KOPT-K1 (cell line): ENCODE measurements at regions not wholly inside any gene's neighbourhood (a gene's known extent, or its start where the extent isn't known, plus 50 kb on each side); places are given as distances from the start of the nearest gene placed in this dataset.

ENCODE experiments used
- H3K27ac ChIP-seq: fragments of 200-600 bp; sonication (generic); 2 replicates; pipeline ENCODE4 v1.5.1; 2016; ENCODE audit warnings: antibody characterized with exemption, mild to moderate bottlenecking, low read depth, low read length; ENCODE audit not compliant: poor library complexity, severe bottlenecking
- H3K36me3 ChIP-seq: fragments of 200-600 bp; sonication (generic); 2 replicates; pipeline ENCODE4 v1.5.1; 2017; ENCODE audit warnings: antibody characterized with exemption, mild to moderate bottlenecking, low read length, moderate library complexity; ENCODE audit not compliant: insufficient read depth
- H3K9me3 ChIP-seq: fragments of 200-600 bp; sonication (generic); 2 replicates; pipeline ENCODE4 v1.5.1; 2017; ENCODE audit warnings: antibody characterized with exemption, low read length, mild to moderate bottlenecking; ENCODE audit not compliant: insufficient read depth, poor library complexity, severe bottlenecking

DNA sequence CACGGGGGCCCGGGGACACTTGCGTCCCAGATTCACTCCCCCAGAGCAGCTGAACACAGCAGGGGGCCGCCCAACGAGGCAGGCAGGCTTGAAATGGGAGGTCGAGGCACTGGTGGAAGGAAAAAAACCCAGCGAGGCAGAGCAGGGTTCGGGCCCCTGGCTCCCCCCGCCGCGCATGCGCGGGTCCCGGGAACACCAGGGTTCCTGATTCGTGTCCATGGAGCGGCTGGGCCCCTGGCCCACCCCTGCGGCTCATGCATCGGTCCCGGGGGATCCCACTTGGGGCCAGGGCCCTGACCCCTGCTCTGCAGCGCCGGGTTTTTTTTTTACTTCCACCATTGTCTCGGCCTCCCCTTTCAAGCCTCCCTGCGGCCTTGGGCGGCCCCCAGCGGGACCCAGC lies 321.5 kb downstream of the ALG10 start:
- Histone ChIP-seq H3K9me3 (peaks cover 94% of the 10 kb centered on the region), H3K36me3 (no peaks in the 10 kb centered on the region), H3K27ac (no peak overlapping the region)

GRCh38 chr12:34344851-34345522 lies 322.7 kb downstream of the ALG10 start:
- H3K27ac ChIP-seq, result no peak overlapping the region
- H3K9me3 ChIP-seq, result peaks cover 91% of the 10 kb centered on the region
- H3K36me3 ChIP-seq, result no peaks in the 10 kb centered on the region

GRCh38 chr12:34345801-34346200 lies 323.5 kb downstream of the ALG10 start:
- H3K9me3 ChIP-seq, result peaks cover 91% of the 10 kb centered on the region
- no peak overlapping the region for H3K27ac ChIP-seq
- no peaks in the 10 kb centered on the region for H3K36me3 ChIP-seq

GRCh38 chr12:34346372-34347034 lies 324.2 kb downstream of the ALG10 start:
- H3K27ac ChIP-seq, result no peak overlapping the region
- H3K9me3 ChIP-seq, result peaks cover 93% of the 10 kb centered on the region
- H3K36me3 ChIP-seq, result no peaks in the 10 kb centered on the region

GRCh38 chr12:34347367-34347766 lies 325.1 kb downstream of the ALG10 start:
- Histone ChIP-seq H3K36me3 (no peaks in the 10 kb centered on the region), H3K9me3 (peaks cover 93% of the 10 kb centered on the region), H3K27ac (no peak overlapping the region)

DNA sequence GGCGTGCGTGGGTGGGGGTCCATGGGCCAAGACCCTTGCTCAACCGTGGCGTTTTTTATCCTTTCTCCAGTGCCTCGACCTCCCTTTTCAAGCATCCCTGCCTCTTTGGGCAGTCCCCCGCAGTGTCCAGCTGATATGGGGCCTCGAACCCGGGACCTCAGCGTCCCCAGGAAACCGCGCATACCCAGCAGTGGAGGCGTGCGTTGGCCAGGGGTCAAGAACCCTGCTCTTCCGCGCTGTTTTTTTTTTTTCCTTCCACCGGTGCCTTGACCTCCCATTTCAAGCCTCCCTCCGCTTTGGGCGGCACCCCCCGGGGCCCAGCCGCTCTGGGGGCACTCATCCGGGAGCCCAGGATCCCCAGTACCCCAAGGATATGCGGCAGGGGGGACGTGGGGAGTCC lies 325.8 kb downstream of the ALG10 start:
- Histone ChIP-seq H3K36me3 (no peaks in the 10 kb centered on the region), H3K27ac (no peak overlapping the region), H3K9me3 (peaks cover 94% of the 10 kb centered on the region)

GRCh38 chr12:34348836-34349672 lies 326.8 kb downstream of the ALG10 start:
- no peaks in the 10 kb centered on the region for H3K36me3 ChIP-seq
- no peak overlapping the region for H3K27ac ChIP-seq
- peaks cover 93% of the 10 kb centered on the region for H3K9me3 ChIP-seq

DNA sequence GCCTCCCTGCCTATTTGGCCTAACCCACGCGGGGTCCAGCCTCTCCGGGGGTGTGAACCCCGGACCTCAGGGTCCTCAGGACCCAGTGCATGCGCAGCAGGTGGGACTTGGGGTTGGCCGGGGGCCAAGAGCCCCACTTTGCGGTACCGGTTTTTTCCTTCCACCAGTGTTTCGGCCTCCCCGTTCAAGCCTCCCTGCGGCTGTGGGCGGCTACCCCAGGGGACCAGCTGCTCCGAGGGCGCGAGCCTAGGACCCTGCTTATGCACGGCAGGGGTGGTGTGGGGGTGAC lies 327.3 kb downstream of the ALG10 start:
- no peak overlapping the region for H3K27ac ChIP-seq
- peaks cover 93% of the 10 kb centered on the region for H3K9me3 ChIP-seq

GRCh38 chr12:34350092-34351041 lies 328.1 kb downstream of the ALG10 start:
- peaks cover 93% of the 10 kb centered on the region for H3K9me3 ChIP-seq
- H3K36me3 ChIP-seq, result no peaks in the 10 kb centered on the region
- no peak overlapping the region for H3K27ac ChIP-seq

More for the DNA sequence above, 327.3 kb downstream of the ALG10 start:
- no peaks in the 10 kb centered on the region for H3K36me3 ChIP-seq

DNA sequence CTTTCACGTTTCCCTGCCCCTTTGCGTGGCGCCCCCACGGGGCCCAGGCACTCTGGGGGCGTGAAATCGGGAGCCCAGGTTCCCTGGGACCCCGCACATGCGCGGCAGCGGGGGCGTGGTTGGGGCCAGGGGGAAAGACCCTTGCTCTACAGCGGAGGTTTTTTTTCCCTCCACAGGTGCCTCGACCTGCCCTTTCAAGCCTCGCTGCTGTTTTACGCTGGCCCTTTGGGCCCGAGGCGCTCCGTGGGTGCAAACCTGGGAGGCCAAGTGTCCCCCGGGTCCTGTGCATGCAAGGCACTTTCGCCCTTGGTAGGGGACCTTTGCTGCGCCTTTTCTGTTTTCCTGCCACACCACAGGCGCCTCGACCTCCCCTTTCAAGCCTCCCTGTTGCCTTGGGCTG lies 329.8 kb downstream of the ALG10 start:
- no peaks in the 10 kb centered on the region for H3K36me3 ChIP-seq
- no peak overlapping the region for H3K27ac ChIP-seq
- H3K9me3 ChIP-seq, result peaks cover 95% of the 10 kb centered on the region

GRCh38 chr12:34354239-34355200 lies 332.2 kb downstream of the ALG10 start:
- H3K9me3 ChIP-seq, result peaks cover 94% of the 10 kb centered on the region
- H3K27ac ChIP-seq, result no peak overlapping the region
- no peaks in the 10 kb centered on the region for H3K36me3 ChIP-seq

DNA sequence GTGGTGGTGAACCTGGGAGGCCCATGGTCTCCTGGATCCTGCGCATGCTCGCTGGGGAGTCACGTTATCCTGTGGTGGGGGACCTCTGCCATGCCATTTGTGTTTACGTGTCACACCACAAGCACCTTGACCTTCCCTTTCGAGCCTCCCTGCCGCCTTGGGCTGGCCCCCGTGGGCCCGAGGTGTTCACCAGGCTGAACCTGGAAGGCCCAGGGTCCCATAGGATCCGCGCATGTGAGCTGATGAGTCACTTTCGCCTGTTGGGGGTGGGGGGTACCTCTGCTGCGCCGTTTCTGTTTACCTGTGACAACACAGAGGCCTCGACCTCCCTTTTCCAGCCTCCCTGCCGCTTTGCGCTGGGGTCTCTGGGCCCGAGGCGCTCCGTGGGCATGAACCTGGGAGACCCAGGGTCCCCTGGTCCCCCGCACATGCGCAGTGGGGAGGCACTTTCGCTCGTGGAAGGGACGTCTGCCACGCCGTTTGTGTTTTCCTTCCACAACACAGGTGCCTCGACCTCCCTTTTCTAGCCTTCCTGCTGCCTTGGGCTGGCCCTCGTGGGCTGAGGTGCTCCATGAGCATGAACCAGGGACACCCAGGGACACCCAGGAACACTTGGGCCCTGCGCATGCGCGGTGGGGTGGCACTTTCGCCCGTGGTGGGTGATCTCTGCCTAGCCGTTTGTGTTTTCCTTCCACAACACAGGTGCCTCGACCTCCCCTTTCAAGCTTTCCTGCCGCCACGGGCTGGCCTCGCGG lies 334.1 kb downstream of the ALG10 start:
- no peak overlapping the region for H3K27ac ChIP-seq
- no peaks in the 10 kb centered on the region for H3K36me3 ChIP-seq
- H3K9me3 ChIP-seq, result peaks cover 93% of the 10 kb centered on the region

DNA sequence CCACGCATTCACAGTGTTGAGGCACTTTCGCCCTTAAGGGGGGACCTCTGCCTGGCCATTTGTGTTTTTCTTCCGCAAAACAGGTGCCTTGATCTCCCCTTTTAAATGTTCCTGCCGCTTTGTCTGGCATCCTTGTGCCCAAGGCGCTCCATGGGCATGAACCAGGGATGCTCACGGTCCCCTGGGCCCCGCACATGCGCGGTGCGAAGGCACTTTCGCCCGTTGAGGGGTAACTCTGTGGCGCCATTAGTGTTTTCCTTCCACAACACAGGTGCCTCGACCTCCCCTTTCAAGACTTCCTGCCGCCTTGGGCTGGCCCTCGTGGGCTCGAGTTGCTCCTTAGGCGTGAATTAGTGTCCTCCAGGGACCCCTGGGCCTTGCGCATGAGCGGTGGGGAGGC lies 335.5 kb downstream of the ALG10 start:
- H3K9me3 ChIP-seq, result peaks cover 81% of the 10 kb centered on the region
- no peak overlapping the region for H3K27ac ChIP-seq
- no peaks in the 10 kb centered on the region for H3K36me3 ChIP-seq
